ENCODE measurements at regions not wholly inside any gene's neighbourhood (a gene's known extent, or its start where the extent isn't known, plus 50 kb on each side); places are given as distances from the start of the nearest gene placed in this dataset.

DNA sequence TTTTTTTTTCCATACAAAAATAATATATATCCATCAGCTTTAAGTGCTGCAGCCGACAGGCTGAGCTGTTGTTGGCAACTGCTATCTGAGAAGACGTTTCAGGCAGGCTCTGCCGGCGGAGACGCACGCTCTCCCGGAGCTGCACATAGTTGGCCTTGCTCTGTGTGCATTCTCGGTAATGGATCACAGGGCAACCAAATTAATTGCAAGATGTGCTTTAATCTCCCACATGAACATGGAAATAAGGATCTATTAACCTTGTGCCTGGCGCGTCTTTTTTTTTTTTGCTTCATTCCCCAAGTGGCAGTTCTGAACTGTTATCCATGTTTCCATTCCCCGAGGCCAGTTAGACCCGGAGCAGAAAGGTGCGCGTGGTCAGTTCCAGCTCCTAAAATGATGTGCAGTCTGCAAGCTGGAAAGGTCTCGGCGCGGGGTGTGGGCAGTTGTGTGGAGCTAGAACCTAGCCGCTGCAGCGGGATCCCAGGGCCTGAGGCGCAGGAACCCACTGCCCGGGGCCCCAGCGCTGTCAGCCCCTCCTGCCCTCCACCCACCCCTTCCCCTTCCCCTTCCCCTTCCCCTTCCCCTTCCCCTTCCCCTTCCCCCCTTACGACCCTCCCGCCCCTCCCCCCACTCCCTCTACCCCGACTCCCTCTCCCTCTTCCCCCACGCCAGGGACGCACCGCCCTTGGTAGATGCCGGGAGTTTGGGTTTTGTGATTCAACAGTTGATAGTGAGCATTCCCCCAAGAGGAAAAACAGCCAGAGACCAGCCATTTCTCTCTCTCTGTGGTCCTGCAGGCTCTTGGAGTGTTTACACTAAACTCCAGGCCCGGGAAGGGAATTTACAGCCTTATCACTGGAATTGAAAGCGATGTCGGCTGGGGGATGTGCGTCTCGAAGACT lies 137.8 kb downstream of the CEP120 start:
- in situ Hi-C loops (cut with HindIII; ENCODE audit: extremely low pct_ligation_motif_present, low pct_unique_long_range_greater_than_20kb) = no loop called here
- Histone ChIP-seq H3K4me3 (replicated peaks in 1 of 3; ENCODE audit: insufficient read depth in 1 of 3, low read depth in 2 of 3, low read length in 3 of 3) (no peak overlapping the region), H3K36me3 (replicated peaks in 1 of 2; ENCODE audit: control insufficient read depth in 1 of 2, insufficient read depth in 2 of 2, low read length in 2 of 2) (no peaks in the 10 kb centered on the region), H3K9ac (ENCODE audit: insufficient read depth, low read depth, low read length) (no peak overlapping the region), H3K79me2 (ENCODE audit: insufficient read depth, low read length) (no peaks in the 10 kb centered on the region), H3K9me3 (ENCODE audit: low read length) (no peaks in the 10 kb centered on the region), H3K27ac (ENCODE audit: extremely low read length, insufficient read depth, low read length) (no peak overlapping the region), H3K4me1 (ENCODE audit: insufficient read depth, low read length) (no peaks in the 10 kb centered on the region), H2AFZ (ENCODE audit: low read length) (no peak overlapping the region), H3K27me3 (ENCODE audit: control insufficient read depth in 1 of 2, insufficient read depth in 2 of 2, low read length in 2 of 2) (peaks cover 0 to 8% of the 10 kb centered on the region in 2 experiments; a peak in 1 of 5 replicates), H3K4me2 (ENCODE audit: low read depth, low read length) (no peak overlapping the region), H4K20me1 (ENCODE audit: insufficient read depth, low read length) (no peaks in the 10 kb centered on the region)
- no peak for FAIRE-seq
- no peak for ATAC-seq
- no peak for DNase-seq (ENCODE audit: low spot score)
- CTCF ChIA-PET (ENCODE audit: low intra/inter-chr PET ratio, low total read pairs) = no interaction called here
- POLR2A ChIA-PET = no interaction called here
- BruUV-seq (replicated peaks) = no TSS peak
- 26% methylated on average over 32 of the region's 34 CpGs for WGBS (ENCODE audit: low lambda C conversion rate)
- intact Hi-C loops (cut with micrococcal nuclease; ENCODE audit: unreplicated experiment) = no loop called here
- TF ChIP-seq PCBP1 (IDR thresholded peaks at IDR 0.05; ENCODE audit: borderline replicate concordance, low read depth, low read length) (peak; percentile 88; the same call in 1 of the 2 replicates), HNRNPK (IDR thresholded peaks at IDR 0.05; ENCODE audit: low read depth, low read length, poor library complexity, severe bottlenecking) (peak; percentile 91), ZNF441 (CRISPR knock-in tag; IDR thresholded peaks at IDR 0.05; ENCODE audit: borderline replicate concordance) (no peak)

DNA sequence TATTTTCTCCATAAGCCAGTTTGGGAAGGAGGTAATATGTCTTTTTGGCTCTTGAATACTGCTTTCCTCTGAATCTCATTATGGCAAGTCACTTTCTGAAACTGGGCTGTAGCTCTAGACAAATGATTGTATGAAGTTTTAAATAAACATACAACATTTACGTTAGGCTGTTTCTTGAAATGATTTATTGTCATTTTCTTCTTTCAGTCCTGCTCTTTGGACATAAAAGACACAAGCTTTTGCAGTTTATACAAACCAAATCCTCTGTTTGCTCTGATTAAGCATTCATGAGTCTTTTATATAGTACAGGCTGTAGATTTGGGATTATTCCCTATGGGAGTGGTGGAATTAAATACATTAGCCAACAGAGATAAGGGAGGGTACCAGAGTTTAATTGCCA lies 139.7 kb downstream of the CEP120 start:
- FAIRE-seq = no peak
- WGBS (ENCODE audit: low lambda C conversion rate) = 3% methylated on average over 1 of the region's 1 CpG

More for the DNA sequence above, 139.7 kb downstream of the CEP120 start:
- no peak overlapping the region for H3K4me3 ChIP-seq (replicated peaks in 1 of 3; ENCODE audit: insufficient read depth in 1 of 3, low read depth in 2 of 3, low read length in 3 of 3)
- ChIA-PET POLR2A (no interaction called here), CTCF (ENCODE audit: low intra/inter-chr PET ratio, low total read pairs) (no interaction called here)
- ATAC-seq (no peak), DNase-seq (ENCODE audit: low spot score) (no peak)
- H2AFZ ChIP-seq (ENCODE audit: low read length) = no peak overlapping the region
- in situ Hi-C loops (cut with HindIII; ENCODE audit: extremely low pct_ligation_motif_present, low pct_unique_long_range_greater_than_20kb) (no loop called here), intact Hi-C loops (cut with micrococcal nuclease; ENCODE audit: unreplicated experiment) (no loop called here)
- no peaks in the 10 kb centered on the region for H3K36me3 ChIP-seq (replicated peaks in 1 of 2; ENCODE audit: control insufficient read depth in 1 of 2, insufficient read depth in 2 of 2, low read length in 2 of 2)
- H3K27me3 ChIP-seq (ENCODE audit: control insufficient read depth in 1 of 2, insufficient read depth in 2 of 2, low read length in 2 of 2) = peaks cover 0 to 8% of the 10 kb centered on the region in 2 experiments; a peak in 1 of 5 replicates
- no peak for TF ChIP-seq IKZF4 (CRISPR knock-in tag; IDR thresholded peaks at IDR 0.05; ENCODE audit: borderline replicate concordance, low read depth, not compliant biosample characterization)
- no peak for TF ChIP-seq ZNF207 (IDR thresholded peaks at IDR 0.05; ENCODE audit: borderline replicate concordance)
- TF ChIP-seq ZNF17 (CRISPR knock-in tag; IDR thresholded peaks at IDR 0.05) = no peak
- TF ChIP-seq CCAR2 (optimal IDR thresholded peaks at IDR 0.05; ENCODE audit: low read depth, low read length) = no peak
- no peak for TF ChIP-seq NRL (CRISPR knock-in tag; IDR thresholded peaks at IDR 0.05; ENCODE audit: borderline replicate concordance)
- no peak for TF ChIP-seq ZNF121 (CRISPR knock-in tag; IDR thresholded peaks at IDR 0.05)
- TF ChIP-seq ZNF83 (CRISPR knock-in tag; IDR thresholded peaks at IDR 0.05; ENCODE audit: borderline replicate concordance) = no peak
- TF ChIP-seq ZNF10 (CRISPR knock-in tag; IDR thresholded peaks at IDR 0.05; ENCODE audit: borderline replicate concordance, low read depth) = no peak
- TF ChIP-seq ZNF317 (CRISPR knock-in tag; IDR thresholded peaks at IDR 0.05) = no peak
- TF ChIP-seq ZBTB2 (CRISPR knock-in tag; IDR thresholded peaks at IDR 0.05; ENCODE audit: low read depth) = no peak
- TF ChIP-seq, protein P1, sequence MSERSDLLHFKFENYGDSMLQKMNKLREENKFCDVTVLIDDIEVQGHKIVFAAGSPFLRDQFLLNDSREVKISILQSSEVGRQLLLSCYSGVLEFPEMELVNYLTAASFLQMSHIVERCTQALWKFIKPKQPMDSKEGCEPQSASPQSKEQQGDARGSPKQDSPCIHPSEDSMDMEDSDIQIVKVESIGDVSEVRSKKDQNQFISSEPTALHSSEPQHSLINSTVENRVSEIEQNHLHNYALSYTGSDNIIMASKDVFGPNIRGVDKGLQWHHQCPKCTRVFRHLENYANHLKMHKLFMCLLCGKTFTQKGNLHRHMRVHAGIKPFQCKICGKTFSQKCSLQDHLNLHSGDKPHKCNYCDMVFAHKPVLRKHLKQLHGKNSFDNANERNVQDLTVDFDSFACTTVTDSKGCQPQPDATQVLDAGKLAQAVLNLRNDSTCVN (CRISPR knock-in tag; IDR thresholded peaks at IDR 0.05; ENCODE audit: borderline replicate concordance) = no peak
- TF ChIP-seq TBP (CRISPR knock-in tag; IDR thresholded peaks at IDR 0.05) = no peak
- no peak overlapping the region for H3K4me2 ChIP-seq (ENCODE audit: low read depth, low read length)
- H3K9me3 ChIP-seq (ENCODE audit: low read length) = no peaks in the 10 kb centered on the region
- no peaks in the 10 kb centered on the region for H3K79me2 ChIP-seq (ENCODE audit: insufficient read depth, low read length)
- no peaks in the 10 kb centered on the region for H3K4me1 ChIP-seq (ENCODE audit: insufficient read depth, low read length)
- BruUV-seq (replicated peaks) = no TSS peak
- H3K27ac ChIP-seq (ENCODE audit: extremely low read length, insufficient read depth, low read length) = no peak overlapping the region
- no peak overlapping the region for H3K9ac ChIP-seq (ENCODE audit: insufficient read depth, low read depth, low read length)
- no peaks in the 10 kb centered on the region for H4K20me1 ChIP-seq (ENCODE audit: insufficient read depth, low read length)
